Erythroblast (primary cell): ENCODE measurements at regions not wholly inside any gene's neighbourhood (a gene's known extent, or its start where the extent isn't known, plus 50 kb on each side); places are given as distances from the start of the nearest gene placed in this dataset.
A peak's percentile ranks its signal among the peaks of the same experiment; 100 is the strongest.

ENCODE experiments used
- DNase-seq, 2 experiments: peaks; one replicate each; lab custom pipeline; 2025; lab: John Stamatoyannopoulos, UW
- GATA1 ChIP-seq: IDR thresholded peaks from 2 replicates; pipeline ENCODE4 v1.6.1; 2011; ENCODE audit warnings: low read depth, mild to moderate bottlenecking, control low read depth, low read length, moderate library complexity
- POLR2A ChIP-seq: IDR thresholded peaks from 2 replicates; pipeline ENCODE4 v1.6.1; 2011; ENCODE audit warnings: mild to moderate bottlenecking, low read length

GRCh38 chr14:31936115-31936514 is 141.0 kb upstream of the ARHGAP5 start:
- TF ChIP-seq GATA1 (no peak), POLR2A (no peak)
- no peak for DNase-seq

DNA sequence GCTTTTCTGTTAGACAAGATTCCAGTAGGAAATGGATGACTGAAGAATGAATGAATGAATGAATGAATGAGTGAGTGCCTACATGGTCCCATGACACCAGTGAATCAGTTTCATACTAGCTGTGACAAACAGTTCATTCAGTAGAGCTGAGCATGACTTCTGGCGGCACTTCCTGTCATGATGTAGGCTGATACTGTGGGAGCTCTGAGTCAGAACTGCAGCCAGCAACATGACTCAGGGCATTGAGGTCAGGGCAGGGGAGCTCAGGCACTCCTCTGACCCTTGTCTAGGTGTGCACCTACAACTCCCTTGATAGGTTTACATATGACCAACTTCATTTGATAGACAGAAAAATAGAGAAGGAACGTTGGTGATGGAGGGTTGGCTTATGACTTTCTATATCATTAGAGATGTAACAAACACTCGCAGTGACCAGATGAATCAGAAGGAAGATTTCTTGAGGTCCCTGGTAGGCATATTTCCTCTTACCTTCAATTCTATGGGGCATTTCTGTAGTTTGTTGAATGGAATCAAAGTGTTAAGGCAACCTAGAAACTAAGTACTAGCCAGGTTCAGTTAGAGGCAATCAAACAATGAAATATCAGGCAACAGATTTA is 139.3 kb upstream of the ARHGAP5 start:
- TF ChIP-seq GATA1: no peak
- TF ChIP-seq POLR2A: no peak
- DNase-seq: peak; percentile 38 to 77

- TF ChIP-seq POLR2A (no peak), GATA1 (no peak)
- DNase-seq: no peak
These were observed 137.2 kb upstream of the ARHGAP5 start for GRCh38 chr14:31939934-31940333.

DNA sequence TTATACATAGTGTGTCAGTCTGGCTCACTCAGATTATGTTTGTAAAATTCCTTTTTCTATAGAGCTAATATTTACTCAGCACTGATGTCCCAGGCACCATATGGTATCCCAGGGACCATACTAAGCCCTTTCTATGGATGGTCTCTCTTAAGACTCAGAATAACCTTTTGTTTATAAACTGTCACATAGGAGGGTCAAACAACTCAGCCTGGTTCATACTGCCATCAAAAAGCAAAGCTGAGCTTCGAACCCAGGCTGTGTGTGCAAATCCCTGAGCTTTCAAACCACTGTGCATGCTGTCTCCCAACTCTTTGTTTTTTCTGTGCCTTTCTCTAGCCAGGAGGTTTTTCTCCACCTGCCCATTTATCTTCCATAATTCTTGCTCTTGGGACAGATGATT is 135.6 kb upstream of the ARHGAP5 start:
- no peak for DNase-seq
- TF ChIP-seq GATA1 (no peak), POLR2A (no peak)

DNA sequence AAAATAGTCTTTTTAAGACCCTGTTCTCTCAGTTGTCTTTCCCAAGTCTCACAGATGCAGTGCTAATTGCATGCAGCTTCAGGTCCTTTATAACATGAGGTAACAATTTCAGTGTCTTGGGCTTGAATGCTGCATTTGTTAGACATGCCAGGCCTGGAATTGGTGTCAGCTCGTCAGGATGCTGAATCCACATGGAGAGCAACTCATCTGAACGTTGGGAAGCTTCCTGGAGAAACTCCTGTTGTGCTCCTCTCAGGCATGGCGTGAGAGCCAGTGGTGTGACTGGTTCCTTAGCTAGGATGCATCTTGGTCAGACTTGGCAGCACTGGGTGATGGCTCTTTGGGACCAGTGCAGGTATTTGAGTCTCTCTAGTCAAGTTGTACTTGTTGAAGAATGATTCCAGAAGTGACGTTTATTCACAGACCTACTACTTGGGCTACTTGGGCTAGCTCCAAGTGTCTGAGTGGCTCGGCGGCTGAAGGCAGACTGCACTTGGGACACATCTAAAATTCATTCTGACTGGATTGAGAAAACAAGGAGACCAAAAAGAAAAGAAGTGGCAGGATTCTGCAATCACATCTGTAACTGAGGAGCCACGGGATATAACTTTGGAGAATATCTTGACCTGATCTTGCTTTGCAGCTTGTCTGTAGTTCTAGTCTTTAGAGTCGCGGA is 134.8 kb upstream of the ARHGAP5 start:
- no peak for TF ChIP-seq POLR2A
- no peak for TF ChIP-seq GATA1
- DNase-seq: no peak

DNA sequence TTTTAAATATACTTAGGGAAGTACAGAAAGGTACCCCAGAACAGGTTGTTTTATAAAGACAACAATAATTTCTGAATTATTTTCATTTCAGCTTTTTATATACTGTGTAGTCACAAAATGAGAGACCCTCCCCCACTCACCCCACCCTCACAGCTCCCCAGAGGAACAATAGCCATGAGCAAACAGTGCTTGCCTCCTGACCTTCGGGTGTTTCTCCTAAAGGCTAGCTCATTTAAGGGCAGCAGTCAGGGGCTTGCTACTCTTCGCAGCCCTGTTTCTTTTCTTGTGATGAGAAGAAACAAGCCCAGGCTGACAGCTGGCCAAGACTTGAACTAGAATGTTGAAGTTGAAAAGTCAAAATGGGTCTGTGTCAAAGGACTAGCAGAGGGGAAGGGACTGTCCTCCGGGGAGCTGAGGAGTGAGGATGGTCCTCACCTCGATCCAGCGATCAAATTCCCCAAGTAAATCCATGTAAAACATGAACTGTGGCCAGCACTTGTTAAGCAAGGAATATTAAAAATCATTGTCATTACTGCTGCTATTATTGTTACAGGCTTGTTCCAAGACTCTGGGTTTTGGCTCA is 133.8 kb upstream of the ARHGAP5 start:
- no peak for DNase-seq
- TF ChIP-seq POLR2A (no peak), GATA1 (no peak)

GRCh38 chr14:31943861-31944255 is 133.2 kb upstream of the ARHGAP5 start:
- no peak for DNase-seq
- TF ChIP-seq GATA1 (no peak), POLR2A (no peak)

DNA sequence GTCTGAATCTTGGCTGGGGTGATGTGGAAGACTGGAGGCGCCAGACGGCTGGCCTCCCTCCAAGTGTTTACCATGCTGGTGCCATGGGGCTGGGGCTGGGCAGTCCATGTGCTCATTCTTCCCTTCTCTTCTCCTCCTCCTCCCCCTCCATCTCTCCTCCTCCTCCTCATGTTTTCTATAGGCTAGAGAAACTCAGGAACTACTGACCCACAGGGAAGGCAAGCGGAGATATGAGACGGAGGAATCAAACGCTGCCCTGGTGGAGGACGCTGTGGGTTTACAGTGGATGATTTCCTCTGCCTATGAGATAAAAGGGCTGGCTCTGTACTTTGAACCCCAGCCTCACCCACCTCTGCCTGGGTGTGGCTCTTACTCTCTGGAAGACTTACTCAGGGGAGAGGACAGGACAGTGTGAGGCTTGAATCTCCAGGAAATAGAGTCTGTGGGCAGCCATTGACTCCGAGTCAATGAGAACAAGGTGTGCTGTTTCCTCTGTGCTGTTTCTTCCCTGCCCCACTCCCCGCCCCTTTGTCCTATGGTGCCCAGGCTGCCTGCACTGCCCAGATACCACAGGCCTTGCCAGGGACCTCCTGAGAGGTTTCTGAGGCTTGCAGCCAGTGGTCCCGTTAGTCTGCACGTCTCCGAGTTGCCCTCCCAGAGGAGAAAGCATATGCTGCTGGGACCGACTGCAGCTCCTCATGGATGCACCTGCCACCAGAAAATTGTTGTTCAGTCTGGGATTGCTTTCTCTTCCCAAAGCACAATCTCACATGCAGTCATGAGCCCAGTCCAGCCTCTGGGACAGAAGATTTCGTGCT is 132.6 kb upstream of the ARHGAP5 start:
- DNase-seq: peak in 1 of 2 experiments; percentile 46

DNA sequence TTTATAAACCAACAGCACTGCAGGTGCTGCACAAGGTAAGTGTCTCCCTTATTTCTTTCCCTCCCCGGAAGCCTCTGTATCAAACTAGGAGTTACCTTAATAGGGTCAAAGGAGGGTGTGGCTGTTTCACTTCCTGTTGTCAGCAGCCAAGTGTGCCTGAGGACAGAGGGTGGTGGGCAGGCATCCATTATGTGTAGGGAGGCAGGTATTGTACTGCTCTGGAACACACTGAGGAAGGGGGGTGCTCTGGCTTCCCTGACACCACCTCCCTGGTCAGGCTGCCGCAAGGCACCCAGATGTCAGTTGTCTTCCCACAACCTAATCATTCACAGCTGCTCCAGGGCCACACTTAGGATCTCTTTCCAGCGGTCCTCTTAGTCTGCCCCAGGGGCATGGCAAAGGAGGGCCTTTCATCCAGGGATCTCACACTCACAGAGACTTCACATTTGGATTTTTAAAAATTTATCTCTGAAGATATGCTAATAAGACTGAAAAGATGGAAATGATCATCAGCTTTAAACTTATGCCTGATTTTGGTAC is 132.0 kb upstream of the ARHGAP5 start:
- DNase-seq: no peak
- TF ChIP-seq GATA1 (no peak), POLR2A (no peak)

More for the DNA sequence above, 132.6 kb upstream of the ARHGAP5 start:
- TF ChIP-seq POLR2A: no peak
- TF ChIP-seq GATA1: no peak

GRCh38 chr14:31945701-31946100 is 131.4 kb upstream of the ARHGAP5 start:
- DNase-seq: no peak
- TF ChIP-seq POLR2A (no peak), GATA1 (no peak)

- no peak for DNase-seq
- TF ChIP-seq POLR2A: no peak
- TF ChIP-seq GATA1: no peak
These were observed 130.0 kb upstream of the ARHGAP5 start for GRCh38 chr14:31947076-31947475.

DNA sequence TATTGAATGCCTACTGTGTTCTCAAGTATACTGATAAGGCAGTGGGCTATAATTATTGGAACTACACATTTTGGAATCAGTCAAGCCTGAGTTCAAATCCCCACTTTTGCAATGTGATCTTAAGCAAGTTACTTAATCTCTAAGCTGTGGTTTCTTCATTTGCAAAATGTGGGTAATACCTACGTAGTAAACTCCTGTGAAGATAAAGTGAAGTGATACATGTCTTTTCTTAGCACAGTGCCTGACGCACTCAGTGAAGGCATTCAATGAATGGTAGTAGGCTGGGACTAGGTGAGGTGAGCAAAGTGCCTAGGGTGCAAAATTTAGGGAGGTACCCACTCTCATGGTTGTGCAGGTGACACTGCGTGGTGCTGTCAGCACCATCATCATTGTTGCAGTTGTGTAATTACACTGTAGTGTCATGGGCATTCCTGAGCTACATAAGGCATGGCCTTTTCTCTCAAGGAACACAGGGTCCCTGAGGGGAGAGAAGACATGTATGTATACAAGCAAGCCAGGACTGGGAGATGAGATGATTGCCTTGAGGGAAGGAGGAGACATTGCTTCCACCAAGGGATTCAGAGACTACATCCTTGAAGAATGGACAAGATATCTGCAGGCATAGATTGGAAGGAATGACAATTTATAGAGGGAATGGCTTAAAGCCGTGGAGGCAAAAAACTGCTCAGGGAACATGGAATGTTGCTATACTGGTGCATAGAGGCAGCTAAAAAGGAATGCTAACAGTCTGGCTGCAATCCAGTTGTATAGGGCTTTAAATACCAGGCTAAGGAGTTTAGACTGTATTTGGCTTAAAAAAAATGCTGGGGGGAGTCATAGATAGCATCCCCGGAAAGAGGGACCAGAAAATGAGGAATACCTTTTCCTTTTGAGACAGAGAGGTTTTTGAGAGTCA is 129.2 kb upstream of the ARHGAP5 start:
- TF ChIP-seq GATA1: no peak
- TF ChIP-seq POLR2A: no peak
- no peak for DNase-seq
